ENCODE measurements at regions not wholly inside any gene's neighbourhood (a gene's known extent, or its start where the extent isn't known, plus 50 kb on each side); places are given as distances from the start of the nearest gene placed in this dataset.

DNA sequence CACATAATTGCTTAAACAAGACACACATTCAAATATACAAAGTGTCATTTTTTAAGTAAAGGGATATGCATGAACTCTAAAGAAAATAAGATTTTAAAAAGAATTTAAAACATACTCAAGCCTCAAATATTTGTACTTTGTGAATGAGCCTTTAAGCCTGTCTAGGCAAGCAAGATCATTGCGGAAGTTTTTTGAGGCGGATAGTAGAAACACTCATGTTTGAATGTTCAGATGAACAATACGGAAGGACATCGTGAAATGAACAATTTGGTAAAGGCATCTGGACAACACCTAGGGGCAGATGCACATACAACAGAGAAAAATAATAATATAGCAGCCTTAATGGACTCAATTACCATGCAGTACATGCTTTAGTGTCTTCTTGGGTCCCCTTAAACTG, 928.9 kb downstream of the TFAP2A start:
- no peaks in the 10 kb centered on the region for H3K9me3 ChIP-seq (ENCODE audit: control insufficient read depth, low read length)
- no peak for DNase-seq
- no peaks in the 10 kb centered on the region for H3K4me1 ChIP-seq (ENCODE audit: control insufficient read depth in 1 of 2, insufficient read depth in 2 of 2, low read length in 2 of 2)
- H3K27me3 ChIP-seq (ENCODE audit: control insufficient read depth in 1 of 2, insufficient read depth in 2 of 2, low read length in 1 of 2): no peaks in the 10 kb centered on the region
- no peaks in the 10 kb centered on the region for H3K36me3 ChIP-seq (ENCODE audit: control insufficient read depth in 1 of 2, insufficient read depth in 2 of 2, low read length in 1 of 2)
- no peak overlapping the region for H3K4me3 ChIP-seq (ENCODE audit: low read length in 2 of 2)
- ATAC-seq (ENCODE audit: low FRiP score): no peak
- intact Hi-C loops (cut with DNase I): no loop called here
- H3K27ac ChIP-seq (ENCODE audit: low read depth in 1 of 2, low read length in 2 of 2): no peak overlapping the region
- 82 to 90% methylated on average over 4 of the region's 4 CpGs for WGBS, 2 donors

DNA sequence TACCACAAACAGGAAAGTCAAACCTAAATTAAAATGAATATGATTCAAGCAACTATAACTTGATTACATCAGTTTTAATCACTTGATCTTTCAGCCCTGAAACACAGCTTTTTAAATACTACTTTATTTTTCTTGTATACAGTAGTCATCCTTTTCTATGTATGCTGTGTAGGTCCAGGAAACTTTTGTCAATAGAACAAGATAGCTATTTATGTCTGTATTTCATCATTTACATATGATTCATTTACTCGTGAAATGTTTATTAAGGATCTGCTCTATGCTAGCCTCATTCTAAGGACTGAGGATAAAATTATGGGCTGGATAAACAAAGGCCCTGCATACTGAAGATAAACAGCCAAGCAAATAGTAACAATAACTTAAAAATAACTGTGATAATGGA, 930.2 kb downstream of the TFAP2A start:
- 65 to 72% methylated on average over 1 of the region's 1 CpG for WGBS, 2 donors
- no peaks in the 10 kb centered on the region for H3K9me3 ChIP-seq (ENCODE audit: control insufficient read depth, low read length)
- no peaks in the 10 kb centered on the region for H3K27me3 ChIP-seq (ENCODE audit: control insufficient read depth in 1 of 2, insufficient read depth in 2 of 2, low read length in 1 of 2)
- intact Hi-C loops (cut with DNase I): no loop called here
- DNase-seq (no peak), ATAC-seq (ENCODE audit: low FRiP score) (no peak)
- H3K36me3 ChIP-seq (ENCODE audit: control insufficient read depth in 1 of 2, insufficient read depth in 2 of 2, low read length in 1 of 2): no peaks in the 10 kb centered on the region
- H3K27ac ChIP-seq (ENCODE audit: low read depth in 1 of 2, low read length in 2 of 2): no peak overlapping the region
- H3K4me1 ChIP-seq (ENCODE audit: control insufficient read depth in 1 of 2, insufficient read depth in 2 of 2, low read length in 2 of 2): no peaks in the 10 kb centered on the region
- H3K4me3 ChIP-seq (ENCODE audit: low read length in 2 of 2): no peak overlapping the region

DNA sequence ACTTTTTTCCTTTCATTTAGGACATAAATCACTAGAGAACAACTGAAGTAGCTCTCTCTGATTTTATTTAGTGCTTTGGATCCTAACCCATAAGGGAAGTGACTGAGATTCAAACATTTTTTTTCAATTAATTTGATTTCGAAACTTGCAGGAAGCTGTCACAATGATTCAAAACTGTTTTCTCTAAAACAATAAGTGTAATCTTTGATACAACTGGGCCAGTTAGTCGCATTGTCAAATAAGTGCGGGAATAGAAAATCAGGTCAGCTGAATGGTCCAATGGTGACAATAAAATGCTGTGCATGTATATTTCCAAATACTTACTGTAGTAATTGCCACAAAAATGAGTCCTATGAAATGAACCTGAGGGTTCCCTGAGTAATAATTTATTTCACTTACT, 930.8 kb downstream of the TFAP2A start:
- H3K4me1 ChIP-seq (ENCODE audit: control insufficient read depth in 1 of 2, insufficient read depth in 2 of 2, low read length in 2 of 2): no peaks in the 10 kb centered on the region
- H3K9me3 ChIP-seq (ENCODE audit: control insufficient read depth, low read length): no peaks in the 10 kb centered on the region
- H3K27ac ChIP-seq (ENCODE audit: low read depth in 1 of 2, low read length in 2 of 2): no peak overlapping the region
- no peaks in the 10 kb centered on the region for H3K27me3 ChIP-seq (ENCODE audit: control insufficient read depth in 1 of 2, insufficient read depth in 2 of 2, low read length in 1 of 2)
- ATAC-seq (ENCODE audit: low FRiP score) (no peak), DNase-seq (no peak)
- H3K4me3 ChIP-seq (ENCODE audit: low read length in 2 of 2): no peak overlapping the region
- H3K36me3 ChIP-seq (ENCODE audit: control insufficient read depth in 1 of 2, insufficient read depth in 2 of 2, low read length in 1 of 2): no peaks in the 10 kb centered on the region
- 72 to 77% methylated on average over 3 of the region's 3 CpGs for WGBS, 2 donors
- intact Hi-C loops (cut with DNase I): no loop called here

DNA sequence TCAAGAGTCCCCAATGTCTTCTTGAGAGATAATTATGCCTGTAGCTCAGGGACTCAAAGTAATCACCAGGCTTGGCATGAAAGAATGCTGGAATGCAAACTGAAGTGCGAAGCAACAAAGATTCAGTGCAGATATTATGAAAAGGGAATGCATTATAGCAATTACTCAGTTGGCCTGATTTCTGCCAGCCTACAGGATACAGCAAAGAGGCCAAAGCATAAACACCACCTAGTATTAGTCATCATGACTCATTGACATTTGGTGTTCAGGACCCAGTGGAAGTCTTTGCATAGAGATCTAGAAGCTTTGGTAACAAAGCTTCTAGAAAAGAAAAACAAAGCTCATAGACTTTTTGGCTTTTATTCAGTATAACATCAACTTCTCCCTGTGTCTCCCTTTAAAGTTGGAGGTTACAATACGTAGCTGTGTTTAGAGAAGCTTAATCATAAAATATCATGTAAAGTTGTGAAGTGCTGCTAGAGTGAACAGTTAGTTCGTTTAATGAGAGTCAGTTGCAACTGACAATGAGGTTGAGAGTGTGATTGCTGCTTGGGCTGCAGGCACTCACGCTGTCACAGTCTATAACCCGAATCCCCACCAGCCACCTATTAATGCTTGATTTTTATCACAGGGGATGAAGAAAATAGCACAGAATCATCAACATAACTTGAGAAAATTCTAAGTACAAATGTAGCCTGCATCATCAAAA, 932.7 kb downstream of the TFAP2A start:
- intact Hi-C loops (cut with DNase I): no loop called here
- H3K36me3 ChIP-seq (ENCODE audit: control insufficient read depth in 1 of 2, insufficient read depth in 2 of 2, low read length in 1 of 2): no peaks in the 10 kb centered on the region
- H3K4me1 ChIP-seq (ENCODE audit: control insufficient read depth in 1 of 2, insufficient read depth in 2 of 2, low read length in 2 of 2): no peaks in the 10 kb centered on the region
- ATAC-seq (ENCODE audit: low FRiP score) (no peak), DNase-seq (no peak)
- WGBS, 2 donors: 43 to 44% methylated on average over 5 of the region's 5 CpGs
- no peak overlapping the region for H3K4me3 ChIP-seq (ENCODE audit: low read length in 2 of 2)
- no peaks in the 10 kb centered on the region for H3K27me3 ChIP-seq (ENCODE audit: control insufficient read depth in 1 of 2, insufficient read depth in 2 of 2, low read length in 1 of 2)
- no peaks in the 10 kb centered on the region for H3K9me3 ChIP-seq (ENCODE audit: control insufficient read depth, low read length)
- H3K27ac ChIP-seq (ENCODE audit: low read depth in 1 of 2, low read length in 2 of 2): no peak overlapping the region

DNA sequence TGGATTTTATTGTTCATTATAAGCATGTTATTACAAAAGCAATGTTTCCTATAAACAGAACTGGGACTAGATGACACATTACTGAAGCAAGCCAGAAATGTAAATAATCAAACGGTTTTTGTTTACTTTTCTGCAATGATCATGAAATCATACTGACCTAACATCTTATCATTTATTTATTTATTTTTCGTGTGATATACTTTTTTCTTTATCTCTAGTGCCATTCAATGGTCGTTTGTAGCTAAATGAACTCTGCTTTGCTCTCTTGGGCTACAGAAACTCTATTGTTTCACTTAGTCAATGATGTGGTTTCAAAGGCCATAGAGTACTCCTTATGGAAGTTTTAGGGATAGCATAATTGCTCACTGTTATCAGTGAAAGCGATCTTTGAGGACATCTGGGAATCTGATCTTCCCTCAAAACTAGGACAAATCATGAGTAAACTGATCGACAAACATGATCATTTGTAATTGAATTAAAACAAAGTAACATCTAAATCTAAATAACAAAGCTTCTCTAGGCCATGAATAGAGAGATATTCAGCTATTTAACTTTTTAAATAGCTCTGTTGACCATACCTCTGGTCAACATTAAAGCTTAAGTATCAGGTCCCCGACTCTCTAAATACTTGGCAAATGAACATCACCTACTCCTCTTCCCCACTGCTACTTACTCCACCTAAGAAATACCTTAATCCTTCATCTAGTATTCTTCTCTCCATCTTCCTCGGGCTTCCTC, 933.4 kb downstream of the TFAP2A start:
- no peak overlapping the region for H3K4me3 ChIP-seq (ENCODE audit: low read length in 2 of 2)
- DNase-seq (no peak), ATAC-seq (ENCODE audit: low FRiP score) (no peak)
- intact Hi-C loops (cut with DNase I): no loop called here
- H3K27ac ChIP-seq (ENCODE audit: low read depth in 1 of 2, low read length in 2 of 2): no peak overlapping the region
- no peaks in the 10 kb centered on the region for H3K36me3 ChIP-seq (ENCODE audit: control insufficient read depth in 1 of 2, insufficient read depth in 2 of 2, low read length in 1 of 2)
- 47% methylated on average over 7 of the region's 7 CpGs for WGBS, 2 donors
- H3K27me3 ChIP-seq (ENCODE audit: control insufficient read depth in 1 of 2, insufficient read depth in 2 of 2, low read length in 1 of 2): no peaks in the 10 kb centered on the region
- no peaks in the 10 kb centered on the region for H3K4me1 ChIP-seq (ENCODE audit: control insufficient read depth in 1 of 2, insufficient read depth in 2 of 2, low read length in 2 of 2)
- H3K9me3 ChIP-seq (ENCODE audit: control insufficient read depth, low read length): no peaks in the 10 kb centered on the region

DNA sequence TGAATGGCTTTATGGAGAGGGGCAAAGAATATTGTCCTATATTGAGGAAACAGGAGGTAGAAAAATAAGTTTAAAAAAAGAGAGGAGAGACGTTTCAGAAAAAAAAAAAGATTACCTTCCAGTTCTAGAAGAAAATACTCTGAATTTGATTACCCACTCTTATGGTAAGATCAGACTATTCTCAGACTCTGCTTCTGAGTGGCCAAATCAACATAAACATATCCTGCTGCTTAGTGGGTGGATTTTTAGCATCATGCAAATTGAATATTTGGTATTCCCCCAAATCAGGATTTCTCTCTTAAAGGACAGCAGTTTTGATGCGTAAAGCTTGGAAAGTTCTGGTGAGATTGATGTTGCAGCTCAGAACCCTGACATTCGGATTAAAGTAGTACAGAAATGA, 946.6 kb downstream of the TFAP2A start:
- no peaks in the 10 kb centered on the region for H3K36me3 ChIP-seq (ENCODE audit: control insufficient read depth in 1 of 2, insufficient read depth in 2 of 2, low read length in 1 of 2)
- DNase-seq (no peak), ATAC-seq (ENCODE audit: low FRiP score) (no peak)
- WGBS, 2 donors: 17 to 38% methylated on average over 3 of the region's 3 CpGs
- no peaks in the 10 kb centered on the region for H3K27me3 ChIP-seq (ENCODE audit: control insufficient read depth in 1 of 2, insufficient read depth in 2 of 2, low read length in 1 of 2)
- H3K4me3 ChIP-seq (ENCODE audit: low read length in 2 of 2): no peak overlapping the region
- H3K4me1 ChIP-seq (ENCODE audit: control insufficient read depth in 1 of 2, insufficient read depth in 2 of 2, low read length in 2 of 2): no peaks in the 10 kb centered on the region
- H3K9me3 ChIP-seq (ENCODE audit: control insufficient read depth, low read length): no peaks in the 10 kb centered on the region
- H3K27ac ChIP-seq (ENCODE audit: low read depth in 1 of 2, low read length in 2 of 2): no peak overlapping the region
- intact Hi-C loops (cut with DNase I): no loop called here

DNA sequence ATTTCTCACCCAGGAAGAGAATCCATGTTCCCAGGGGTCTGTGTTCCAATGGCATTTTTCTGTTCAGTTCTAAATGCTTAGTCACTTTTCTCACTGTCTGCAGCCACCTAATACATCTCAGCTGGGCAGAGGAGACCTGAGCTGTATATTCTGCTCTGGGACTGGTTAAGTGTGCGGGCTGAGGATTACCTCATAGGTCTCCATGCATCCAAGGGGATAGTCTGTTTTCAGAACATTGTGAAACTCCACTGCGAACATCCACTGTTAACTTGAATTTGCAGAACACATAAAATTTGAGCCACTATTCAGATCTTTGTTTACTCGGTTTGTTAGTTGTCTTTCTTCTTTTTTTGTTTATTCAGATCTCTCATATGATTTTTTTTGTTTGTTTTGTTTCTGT, 947.1 kb downstream of the TFAP2A start:
- no peak for ATAC-seq (ENCODE audit: low FRiP score)
- Histone ChIP-seq H3K9me3 (ENCODE audit: control insufficient read depth, low read length) (no peaks in the 10 kb centered on the region), H3K36me3 (ENCODE audit: control insufficient read depth in 1 of 2, insufficient read depth in 2 of 2, low read length in 1 of 2) (no peaks in the 10 kb centered on the region), H3K4me1 (ENCODE audit: control insufficient read depth in 1 of 2, insufficient read depth in 2 of 2, low read length in 2 of 2) (no peaks in the 10 kb centered on the region), H3K27me3 (ENCODE audit: control insufficient read depth in 1 of 2, insufficient read depth in 2 of 2, low read length in 1 of 2) (no peaks in the 10 kb centered on the region), H3K27ac (ENCODE audit: low read depth in 1 of 2, low read length in 2 of 2) (no peak overlapping the region), H3K4me3 (ENCODE audit: low read length in 2 of 2) (no peak overlapping the region)
- 73 to 75% methylated on average over 3 of the region's 3 CpGs for WGBS, 2 donors
- no peak for DNase-seq
- intact Hi-C loops (cut with DNase I): no loop called here

DNA sequence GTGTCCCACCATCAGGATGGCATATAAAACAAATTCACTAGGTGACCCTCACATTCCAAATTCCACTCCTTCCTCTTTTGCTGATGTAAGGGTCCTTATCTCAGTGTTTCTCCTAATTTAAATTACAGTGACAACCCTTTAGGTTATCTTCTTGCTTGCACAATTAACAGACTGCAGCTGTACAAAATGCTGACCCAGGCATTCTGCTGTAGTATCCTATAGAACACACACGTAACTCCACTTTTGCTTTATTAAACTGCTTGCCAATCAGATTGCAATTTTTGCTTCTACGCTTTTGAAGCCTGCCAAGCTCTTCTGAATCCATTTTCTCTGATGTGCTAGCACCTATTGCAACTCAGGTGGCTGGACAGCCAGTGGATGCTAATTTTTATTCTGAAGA, 950.3 kb downstream of the TFAP2A start:
- Histone ChIP-seq H3K4me1 (ENCODE audit: control insufficient read depth in 1 of 2, insufficient read depth in 2 of 2, low read length in 2 of 2) (no peaks in the 10 kb centered on the region), H3K9me3 (ENCODE audit: control insufficient read depth, low read length) (no peaks in the 10 kb centered on the region), H3K27ac (ENCODE audit: low read depth in 1 of 2, low read length in 2 of 2) (no peak overlapping the region), H3K36me3 (ENCODE audit: control insufficient read depth in 1 of 2, insufficient read depth in 2 of 2, low read length in 1 of 2) (no peaks in the 10 kb centered on the region), H3K4me3 (ENCODE audit: low read length in 2 of 2) (no peak overlapping the region), H3K27me3 (ENCODE audit: control insufficient read depth in 1 of 2, insufficient read depth in 2 of 2, low read length in 1 of 2) (no peaks in the 10 kb centered on the region)
- ATAC-seq (ENCODE audit: low FRiP score): no peak
- intact Hi-C loops (cut with DNase I): no loop called here
- DNase-seq: no peak
- WGBS, 2 donors: 71 to 83% methylated on average over 2 of the region's 2 CpGs

DNA sequence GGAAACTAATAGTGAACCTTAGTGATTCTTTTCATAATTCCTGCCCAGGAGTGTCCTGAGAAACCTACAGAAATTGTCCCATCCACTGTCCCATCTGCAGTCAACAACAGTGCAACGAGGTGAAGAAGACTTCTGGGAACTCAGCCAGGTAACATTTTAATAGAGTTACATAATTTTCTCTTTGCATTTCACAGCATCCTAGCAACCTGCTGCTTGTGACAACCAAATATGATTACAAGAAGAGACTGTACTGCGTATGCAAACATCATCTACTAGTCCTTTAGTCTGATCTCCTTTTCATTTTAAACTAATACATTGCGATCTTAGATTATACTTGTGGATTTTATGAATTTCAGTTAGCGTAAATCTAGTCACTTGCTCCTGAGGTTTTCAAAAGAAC, 951.6 kb downstream of the TFAP2A start:
- Histone ChIP-seq H3K36me3 (ENCODE audit: control insufficient read depth in 1 of 2, insufficient read depth in 2 of 2, low read length in 1 of 2) (no peaks in the 10 kb centered on the region), H3K27me3 (ENCODE audit: control insufficient read depth in 1 of 2, insufficient read depth in 2 of 2, low read length in 1 of 2) (no peaks in the 10 kb centered on the region), H3K4me1 (ENCODE audit: control insufficient read depth in 1 of 2, insufficient read depth in 2 of 2, low read length in 2 of 2) (no peaks in the 10 kb centered on the region), H3K4me3 (ENCODE audit: low read length in 2 of 2) (no peak overlapping the region), H3K9me3 (ENCODE audit: control insufficient read depth, low read length) (no peaks in the 10 kb centered on the region), H3K27ac (ENCODE audit: low read depth in 1 of 2, low read length in 2 of 2) (no peak overlapping the region)
- 80 to 81% methylated on average over 4 of the region's 4 CpGs for WGBS, 2 donors
- intact Hi-C loops (cut with DNase I): no loop called here
- no peak for ATAC-seq (ENCODE audit: low FRiP score)
- DNase-seq: no peak
